CD14-positive monocyte (primary cell): ENCODE measurements at regions not wholly inside any gene's neighbourhood (a gene's known extent, or its start where the extent isn't known, plus 50 kb on each side); places are given as distances from the start of the nearest gene placed in this dataset.

Experiments
- DNase-seq, 3 donors: peaks; one replicate each; pipeline ENCODE4 v3.0.0-alpha.2; 2011 to 2022
- H2AFZ ChIP-seq: 2 replicates; pipeline ENCODE4 v1.6.0; 2012; ENCODE audit warnings: mild to moderate bottlenecking, low read depth, low read length, inconsistent platforms; ENCODE audit not compliant: insufficient read depth, poor library complexity, severe bottlenecking
- H3K27ac ChIP-seq, 2 donors: 1 replicate in 1 of 2; 2 replicates in 1 of 2; pipeline ENCODE4 v1.5.1; 2012 to 2013; ENCODE audit warnings: low read length in 2 of 2, control low read depth in 1 of 2, inconsistent platforms in 1 of 2, low read depth in 1 of 2, mild to moderate bottlenecking in 1 of 2
- H3K27me3 ChIP-seq, 2 donors: one replicate each; pipeline versions ENCODE4 v1.6.0 to v1.6.1; 2011 to 2013; ENCODE audit warnings: low read length in 2 of 2; ENCODE audit not compliant: control insufficient read depth in 2 of 2, insufficient read depth in 2 of 2
- H3K36me3 ChIP-seq, 2 donors: replicated peaks in 1 of 2; 1 replicate in 1 of 2; 2 replicates in 1 of 2; pipeline versions ENCODE4 v1.5.1 to v1.6.1; 2012 to 2013; ENCODE audit warnings: low read length in 2 of 2, control low read depth in 1 of 2, inconsistent platforms in 1 of 2, mild to moderate bottlenecking in 1 of 2; ENCODE audit not compliant: insufficient read depth in 2 of 2, control insufficient read depth in 1 of 2
- H3K4me1 ChIP-seq, 2 donors: 1 replicate in 1 of 2; 2 replicates in 1 of 2; pipeline versions ENCODE4 v1.5.1 to v1.6.1; 2012 to 2013; ENCODE audit warnings: low read length in 2 of 2, control low read depth in 1 of 2, inconsistent platforms in 1 of 2, mild to moderate bottlenecking in 1 of 2, moderate library complexity in 1 of 2; ENCODE audit not compliant: insufficient read depth in 2 of 2, control insufficient read depth in 1 of 2
- H3K4me2 ChIP-seq: replicated peaks from 2 replicates; pipeline ENCODE3; 2012; ENCODE audit warnings: low read length, moderate library complexity, mild to moderate bottlenecking; ENCODE audit not compliant: poor library complexity, severe bottlenecking; ENCODE audit errors: extremely low read depth
- H3K4me3 ChIP-seq, 3 experiments: fragments of 200-600 bp in 1 of 3; sonication (generic) in 1 of 3; replicated peaks in 1 of 3; 1 replicate in 2 of 3; 2 replicates in 1 of 3; pipeline ENCODE4 v1.5.1; 2011 to 2013; ENCODE audit warnings: low read length in 3 of 3, mild to moderate bottlenecking in 3 of 3, control low read depth in 2 of 3, low read depth in 2 of 3, inconsistent platforms in 1 of 3, moderate library complexity in 1 of 3
- H3K79me2 ChIP-seq: 2 replicates; pipeline ENCODE4 v1.6.0; 2012; ENCODE audit warnings: mild to moderate bottlenecking, control low read depth, inconsistent platforms, low read length, moderate library complexity; ENCODE audit not compliant: insufficient read depth
- H3K9ac ChIP-seq: 2 replicates; pipeline ENCODE4 v1.6.0; 2017; ENCODE audit warnings: low read length, mild to moderate bottlenecking; ENCODE audit not compliant: insufficient read depth, poor library complexity, severe bottlenecking
- H3K9me3 ChIP-seq, 2 donors: replicated peaks in 1 of 2; 1 replicate in 1 of 2; 2 replicates in 1 of 2; pipeline versions ENCODE4 v1.5.1 to v1.6.1; 2012 to 2013; ENCODE audit warnings: low read length in 2 of 2, control low read depth in 1 of 2; ENCODE audit not compliant: control insufficient read depth in 1 of 2, insufficient read depth in 1 of 2
- H4K20me1 ChIP-seq: 2 replicates; pipeline ENCODE4 v1.6.0; 2012; ENCODE audit warnings: mild to moderate bottlenecking, low read length, control low read depth, moderate library complexity; ENCODE audit not compliant: insufficient read depth
- H3K27ac Mint-ChIP-seq, 7 donors: one replicate each; pipeline ENCODE4 v1.8.0; 2020; ENCODE audit warnings: mild to moderate bottlenecking in 7 of 7, mixed read lengths in 7 of 7, moderate library complexity in 6 of 7, inconsistent platforms in 2 of 7
- H3K27me3 Mint-ChIP-seq, 3 donors: one replicate each; pipeline ENCODE4 v1.8.0; 2021 to 2022; ENCODE audit warnings: low read depth in 3 of 3, mild to moderate bottlenecking in 3 of 3, mixed read lengths in 3 of 3, moderate library complexity in 3 of 3, inconsistent platforms in 1 of 3
- H3K36me3 Mint-ChIP-seq, 2 donors: one replicate each; pipeline ENCODE4 v1.8.0; 2020; ENCODE audit warnings: mixed read lengths in 2 of 2, inconsistent platforms in 1 of 2, mild to moderate bottlenecking in 1 of 2
- H3K4me1 Mint-ChIP-seq: one replicate; pipeline ENCODE4 v1.8.0; 2020; ENCODE audit warnings: mild to moderate bottlenecking, mixed read lengths
- H3K4me3 Mint-ChIP-seq, 2 donors: one replicate each; pipeline ENCODE4 v1.8.0; 2020; ENCODE audit warnings: mild to moderate bottlenecking in 2 of 2, mixed read lengths in 2 of 2, moderate library complexity in 1 of 2
- H3K9me3 Mint-ChIP-seq, 7 donors: one replicate each; pipeline ENCODE4 v1.8.0; 2020 to 2022; ENCODE audit warnings: mixed read lengths in 7 of 7, mild to moderate bottlenecking in 6 of 7, moderate library complexity in 6 of 7, inconsistent platforms in 2 of 7
- CTCF ChIP-seq: fragments of 200-600 bp; IDR thresholded peaks from one replicate; pipeline ENCODE4 v1.8.0; 2022; ENCODE audit warnings: antibody characterized with exemption, mild to moderate bottlenecking
- WGBS: methylation state at CpG from one replicate; pipeline ENCODE4 v1.1.5; 2013; ENCODE audit warnings: missing lambda C conversion rate; ENCODE audit not compliant: insufficient coverage; 5-methylcytosine and 5-hydroxymethylcytosine counted together
- intact Hi-C, 2 donors: fragments of 100-400 bp; cut with micrococcal nuclease; formaldehyde crosslinking; loops; one replicate each; pipeline versions ENCODE4 v1.15.0 to v1.15.1; 2023

- Histone ChIP-seq H3K27ac (no peak overlapping the region), H3K79me2 (no peaks in the 10 kb centered on the region), H3K4me2 (no peak overlapping the region), H4K20me1 (no peaks in the 10 kb centered on the region), H2AFZ (no peak overlapping the region), H3K9ac (no peak overlapping the region), H3K27me3 (no peaks in the 10 kb centered on the region), H3K4me3 (no peak overlapping the region), H3K36me3 (no peaks in the 10 kb centered on the region), H3K9me3 (no peaks in the 10 kb centered on the region), H3K4me1 (no peaks in the 10 kb centered on the region)
- no peak for TF ChIP-seq CTCF
- no peak for DNase-seq
- H3K4me3 Mint-ChIP-seq, result no peak overlapping the region
- no peak overlapping the region for H3K27ac Mint-ChIP-seq
- H3K36me3 Mint-ChIP-seq, result no peaks in the 10 kb centered on the region
- no peaks in the 10 kb centered on the region for H3K4me1 Mint-ChIP-seq
- 89% methylated on average over 4 of the region's 6 CpGs for WGBS
- H3K27me3 Mint-ChIP-seq, result peaks cover 0 to 9% (median 2%) of the 10 kb centered on the region in 3 donors
- intact Hi-C loops, result no loop called here
- H3K9me3 Mint-ChIP-seq, result peaks cover 0 to 11% (median 2%) of the 10 kb centered on the region in 7 donors
Observed at GRCh38 chr11:70001246-70001645, 76.9 kb upstream of the ANO1 start.

GRCh38 chr11:70002433-70002832 is 75.7 kb upstream of the ANO1 start:
- intact Hi-C loops, result no loop called here
- no peaks in the 10 kb centered on the region for H4K20me1 ChIP-seq
- no peak overlapping the region for H2AFZ ChIP-seq
- H3K4me1 ChIP-seq, result no peaks in the 10 kb centered on the region
- H3K36me3 ChIP-seq, result no peaks in the 10 kb centered on the region
- no peak for TF ChIP-seq CTCF
- H3K36me3 Mint-ChIP-seq, result no peaks in the 10 kb centered on the region
- H3K9me3 ChIP-seq, result no peaks in the 10 kb centered on the region
- H3K27ac ChIP-seq, result no peak overlapping the region
- no peaks in the 10 kb centered on the region for H3K4me1 Mint-ChIP-seq
- H3K27me3 Mint-ChIP-seq, result peaks cover 0 to 9% (median 2%) of the 10 kb centered on the region in 3 donors
- H3K27ac Mint-ChIP-seq, result no peak overlapping the region
- WGBS, result 0% methylated on average over 2 of the region's 8 CpGs
- no peaks in the 10 kb centered on the region for H3K79me2 ChIP-seq
- H3K4me3 Mint-ChIP-seq, result no peak overlapping the region
- peaks cover 0 to 11% (median 3%) of the 10 kb centered on the region in 7 donors for H3K9me3 Mint-ChIP-seq
- no peak overlapping the region for H3K9ac ChIP-seq
- no peak overlapping the region for H3K4me2 ChIP-seq
- no peaks in the 10 kb centered on the region for H3K27me3 ChIP-seq
- H3K4me3 ChIP-seq, result no peak overlapping the region
- no peak for DNase-seq
